HepG2 (cell line): ENCODE measurements at regions not wholly inside any gene's neighbourhood (a gene's known extent, or its start where the extent isn't known, plus 50 kb on each side); places are given as distances from the start of the nearest gene placed in this dataset.

Source experiments
- ATAC-seq: fragments of 200-7000 bp; cut with Tn5 transposase; 3 replicates; pipeline ENCODE4 v1.9.1; 2020; ENCODE audit warnings: mild to moderate bottlenecking, moderate library complexity
- BruUV-seq: library from RNA; stranded (reverse); fragments of 400-500 nt; replicated peaks from 2 replicates; lab custom pipeline; 2021; lab: Mats Ljungman, UMichigan
- CTCF ChIA-PET: fragments of 300-600 bp; formaldehyde crosslinking; extraction: SDS; loops from one replicate; lab custom pipeline; 2021; ENCODE audit warnings: low total read pairs, inconsistent platforms, low intra/inter-chr PET ratio; lab: Yijun Ruan, JAX
- POLR2A ChIA-PET: fragments of 350-600 bp; sonication (Branson Sonifier 250); formaldehyde crosslinking; loops from one replicate; lab custom pipeline; 2020; ENCODE audit warnings: antibody characterized with exemption, inconsistent platforms; lab: Yijun Ruan, JAX
- DNase-seq: peaks from one replicate; pipeline ENCODE4 v3.0.0-alpha.2; 2015; ENCODE audit warnings: low spot score
- FAIRE-seq: peaks from 3 replicates; lab custom pipeline; 2011; peaks lifted over from hg19 to GRCh38; lab: Jason Lieb, UNC
- H2AFZ ChIP-seq: one replicate; pipeline ENCODE4 v1.6.1; 2011; ENCODE audit warnings: low read length, inconsistent platforms
- H3K27ac ChIP-seq: fragments of 300-600 bp; 3 replicates; pipeline ENCODE4 v1.8.0; 2011; ENCODE audit warnings: mixed run types, mild to moderate bottlenecking, mixed read lengths, low read length, inconsistent platforms; ENCODE audit not compliant: insufficient read depth; ENCODE audit errors: extremely low read length
- H3K27me3 ChIP-seq, 2 experiments: fragments of 200-600 bp in 1 of 2; 2 replicates in 1 of 2; 3 replicates in 1 of 2; pipeline versions ENCODE4 v1.6.0 to v1.8.0; 2011; ENCODE audit warnings: low read length in 2 of 2, mild to moderate bottlenecking in 2 of 2, moderate library complexity in 2 of 2, inconsistent platforms in 1 of 2; ENCODE audit not compliant: insufficient read depth in 2 of 2, control insufficient read depth in 1 of 2
- H3K36me3 ChIP-seq, 2 experiments: fragments of 200-600 bp in 1 of 2; replicated peaks in 1 of 2; 2 replicates in 1 of 2; 3 replicates in 1 of 2; pipeline versions ENCODE4 v1.5.1 to v1.8.0; 2011; ENCODE audit warnings: low read length in 2 of 2, inconsistent platforms in 1 of 2; ENCODE audit not compliant: insufficient read depth in 2 of 2, control insufficient read depth in 1 of 2
- H3K4me1 ChIP-seq: 2 replicates; pipeline ENCODE4 v1.5.1; 2012; ENCODE audit warnings: low read length, inconsistent platforms; ENCODE audit not compliant: insufficient read depth
- H3K4me2 ChIP-seq: 2 replicates; pipeline ENCODE4 v1.6.0; 2011; ENCODE audit warnings: low read depth, low read length, inconsistent platforms
- H3K4me3 ChIP-seq, 3 experiments: fragments of 200-600 bp in 1 of 3; sonication (generic), shearing (Covaris generic) in 1 of 3; replicated peaks in 1 of 3; 2 replicates each; pipeline ENCODE4 v1.5.1; 2011 to 2016; ENCODE audit warnings: low read length in 3 of 3, inconsistent platforms in 2 of 3, low read depth in 2 of 3, mild to moderate bottlenecking in 2 of 3, control low read depth in 1 of 3, mixed read lengths in 1 of 3; ENCODE audit not compliant: insufficient read depth in 1 of 3
- H3K79me2 ChIP-seq: one replicate; pipeline ENCODE4 v1.6.1; 2011; ENCODE audit warnings: low read length, inconsistent platforms; ENCODE audit not compliant: insufficient read depth
- H3K9ac ChIP-seq: 2 replicates; pipeline ENCODE4 v1.6.0; 2011; ENCODE audit warnings: mild to moderate bottlenecking, low read depth, low read length, inconsistent platforms; ENCODE audit not compliant: insufficient read depth
- H3K9me3 ChIP-seq: 2 replicates; pipeline ENCODE4 v1.5.1; 2012; ENCODE audit warnings: mild to moderate bottlenecking, low read length
- H4K20me1 ChIP-seq: 2 replicates; pipeline ENCODE4 v1.6.0; 2011; ENCODE audit warnings: inconsistent platforms, mild to moderate bottlenecking, low read length, moderate library complexity; ENCODE audit not compliant: insufficient read depth
- GATAD1 ChIP-seq: IDR thresholded peaks from 2 replicates; pipeline ENCODE4 v1.6.1; 2016; ENCODE audit warnings: missing genetic modification reagents, missing compliant biosample characterization
- GTF3A ChIP-seq: sonication (generic); formaldehyde crosslinking; conservative IDR thresholded peaks from 2 replicates; pipeline ENCODE4 v1.4.0; 2020; ENCODE audit warnings: mild to moderate bottlenecking, missing genetic modification reagents
- HDAC2 ChIP-seq: sonication (generic); formaldehyde crosslinking; IDR thresholded peaks from 2 replicates; pipeline ENCODE4 v1.4.0; 2020; ENCODE audit warnings: missing genetic modification reagents
- KLF12 ChIP-seq: sonication (generic); formaldehyde crosslinking; IDR thresholded peaks from 2 replicates; pipeline ENCODE4 v1.4.0; 2020; ENCODE audit warnings: missing genetic modification reagents, borderline replicate concordance
- MTF1 ChIP-seq: sonication (generic); formaldehyde crosslinking; IDR thresholded peaks from 2 replicates; pipeline ENCODE4 v1.5.0; 2020; ENCODE audit warnings: missing genetic modification reagents
- NONO ChIP-seq, 2 experiments: fragments of 450-650 bp in 1 of 2; sonication (generic) in 1 of 2; formaldehyde crosslinking in 1 of 2; IDR thresholded peaks in 1 of 2; conservative IDR thresholded peaks in 1 of 2; 2 replicates each; pipeline versions ENCODE4 v1.6.1 to v1.8.0; 2017 to 2022; ENCODE audit warnings: mild to moderate bottlenecking in 1 of 2, missing genetic modification reagents in 1 of 2, moderate library complexity in 1 of 2
- SOX5 ChIP-seq: IDR thresholded peaks from 2 replicates; pipeline ENCODE4 v1.6.1; 2016; ENCODE audit warnings: borderline replicate concordance
- SRSF1 ChIP-seq: fragments of 200-400 bp; formaldehyde crosslinking; optimal IDR thresholded peaks from 2 replicates; pipeline ENCODE3; 2017; ENCODE audit warnings: mild to moderate bottlenecking, low read depth, low read length, moderate library complexity
- YEATS2 ChIP-seq: sonication (generic); formaldehyde crosslinking; IDR thresholded peaks from 2 replicates; pipeline ENCODE4 v1.4.0; 2020; ENCODE audit warnings: missing genetic modification reagents, borderline replicate concordance
- ZNF232 ChIP-seq: sonication (generic); formaldehyde crosslinking; IDR thresholded peaks from 2 replicates; pipeline ENCODE4 v1.4.0; 2020; ENCODE audit warnings: missing genetic modification reagents, borderline replicate concordance
- ZNF788 ChIP-seq: sonication (generic); formaldehyde crosslinking; IDR thresholded peaks from 2 replicates; pipeline ENCODE4 v1.5.0; 2020; ENCODE audit warnings: mild to moderate bottlenecking, missing genetic modification reagents, borderline replicate concordance
- WGBS: methylation state at CpG from one replicate; pipeline ENCODE4 v1.1.6; 2017; ENCODE audit warnings: low lambda C conversion rate; 5-methylcytosine and 5-hydroxymethylcytosine counted together
- in situ Hi-C: cut with HindIII; loops from 2 replicates; pipeline ENCODE4 v1.10.0; 2017; ENCODE audit warnings: low pct_unique_long_range_greater_than_20kb; ENCODE audit not compliant: extremely low pct_ligation_motif_present
- intact Hi-C: fragments of 100-400 bp; cut with micrococcal nuclease; formaldehyde crosslinking; loops from one replicate; pipeline ENCODE4 v1.10.0; 2022; ENCODE audit not compliant: unreplicated experiment
- TF ChIP-seq, protein P1 (sequence below): sonication (generic); formaldehyde crosslinking; IDR thresholded peaks from 2 replicates; pipeline ENCODE4 v1.5.0; 2020; ENCODE audit warnings: mild to moderate bottlenecking, low read depth, missing genetic modification reagents, borderline replicate concordance
- TF ChIP-seq, protein P2 (sequence below): sonication (generic); formaldehyde crosslinking; IDR thresholded peaks from 2 replicates; pipeline ENCODE4 v1.4.0; 2020; ENCODE audit warnings: missing genetic modification reagents, borderline replicate concordance
- TF ChIP-seq, protein P3 (sequence below): sonication (generic); formaldehyde crosslinking; conservative IDR thresholded peaks from 2 replicates; pipeline ENCODE4 v1.8.0; 2022; ENCODE audit warnings: low read depth, missing genetic modification reagents

DNA sequence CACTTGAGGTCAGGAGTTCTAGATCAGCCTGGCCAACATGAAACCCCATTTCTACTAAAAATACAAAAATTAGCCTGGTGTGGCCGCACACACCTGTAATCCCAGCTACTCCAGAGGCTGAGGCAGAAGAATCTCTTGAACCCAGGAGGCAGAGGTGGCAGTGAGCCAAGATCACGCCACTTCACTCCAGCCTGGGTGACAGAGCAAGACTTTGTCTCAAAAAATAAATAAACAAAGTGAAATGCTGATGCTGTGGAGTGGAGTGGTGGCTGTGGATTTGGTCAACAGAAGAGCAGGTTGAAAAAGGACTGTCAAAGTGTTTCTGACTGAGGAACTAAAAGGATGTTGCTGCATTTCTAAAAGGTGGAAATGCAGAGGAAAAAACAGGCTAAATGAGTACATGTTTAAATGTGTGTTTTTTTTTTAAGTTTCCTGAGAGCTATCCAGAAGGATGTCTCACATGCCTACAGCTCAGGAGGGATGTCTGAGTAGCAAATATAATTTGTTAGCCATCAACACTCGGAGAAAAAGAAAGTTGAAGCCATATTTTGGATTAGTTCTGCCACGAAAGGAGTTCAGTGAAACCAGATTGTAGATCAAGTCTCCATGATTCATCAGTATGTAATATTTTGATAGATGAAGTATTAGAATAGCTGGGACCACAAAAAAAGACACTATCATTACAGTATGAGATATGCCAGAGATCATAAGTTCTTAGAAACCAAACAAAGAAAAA, 621.1 kb upstream of the ADGRB3 start:
- Histone ChIP-seq H3K9ac (no peak overlapping the region), H3K27me3 (no peaks in the 10 kb centered on the region), H3K79me2 (no peaks in the 10 kb centered on the region), H3K9me3 (no peaks in the 10 kb centered on the region), H3K4me3 (no peak overlapping the region), H3K4me2 (no peak overlapping the region), H3K4me1 (no peaks in the 10 kb centered on the region), H2AFZ (no peak overlapping the region), H3K27ac (no peak overlapping the region), H4K20me1 (no peaks in the 10 kb centered on the region), H3K36me3 (no peaks in the 10 kb centered on the region)
- no peak for FAIRE-seq
- WGBS = 2% methylated on average over 4 of the region's 4 CpGs
- TF ChIP-seq HDAC2 (CRISPR knock-in tag) (no peak), MTF1 (CRISPR knock-in tag) (no peak), SRSF1 (no peak), GTF3A (CRISPR knock-in tag) (no peak), KLF12 (CRISPR knock-in tag) (no peak), ZNF788 (CRISPR knock-in tag) (no peak), GATAD1 (CRISPR knock-in tag) (no peak)
- TF ChIP-seq, protein P1, sequence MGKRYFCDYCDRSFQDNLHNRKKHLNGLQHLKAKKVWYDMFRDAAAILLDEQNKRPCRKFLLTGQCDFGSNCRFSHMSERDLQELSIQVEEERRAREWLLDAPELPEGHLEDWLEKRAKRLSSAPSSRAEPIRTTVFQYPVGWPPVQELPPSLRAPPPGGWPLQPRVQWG (CRISPR knock-in tag) = no peak
- CTCF ChIA-PET = no interaction called here
- ATAC-seq = no peak
- no TSS peak for BruUV-seq
- DNase-seq = no peak
- in situ Hi-C loops = no loop called here
- POLR2A ChIA-PET = no interaction called here
- intact Hi-C loops = no loop called here

DNA sequence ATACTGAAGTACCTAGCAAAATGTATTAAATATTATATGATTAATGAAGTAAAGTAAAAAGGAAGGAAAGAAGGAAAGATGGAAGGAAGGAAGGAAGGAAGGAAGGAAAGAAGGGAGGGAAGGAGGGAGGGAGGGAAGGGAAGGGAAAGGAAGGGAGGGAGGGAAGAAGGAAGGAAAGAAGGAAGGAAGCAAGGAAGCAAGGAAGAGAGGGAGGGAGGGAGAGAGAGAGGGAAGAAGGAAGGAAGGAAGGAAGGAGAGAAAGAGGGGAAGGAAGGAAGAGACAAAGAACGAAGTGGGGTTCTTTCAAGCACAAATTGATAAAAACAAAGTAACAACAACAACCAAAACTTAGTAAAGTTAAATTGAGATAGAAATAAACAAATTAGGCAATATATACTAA, 622.3 kb upstream of the ADGRB3 start:
- CTCF ChIA-PET = no interaction called here
- WGBS = 2% methylated on average over 1 of the region's 1 CpG
- TF ChIP-seq, protein P2, sequence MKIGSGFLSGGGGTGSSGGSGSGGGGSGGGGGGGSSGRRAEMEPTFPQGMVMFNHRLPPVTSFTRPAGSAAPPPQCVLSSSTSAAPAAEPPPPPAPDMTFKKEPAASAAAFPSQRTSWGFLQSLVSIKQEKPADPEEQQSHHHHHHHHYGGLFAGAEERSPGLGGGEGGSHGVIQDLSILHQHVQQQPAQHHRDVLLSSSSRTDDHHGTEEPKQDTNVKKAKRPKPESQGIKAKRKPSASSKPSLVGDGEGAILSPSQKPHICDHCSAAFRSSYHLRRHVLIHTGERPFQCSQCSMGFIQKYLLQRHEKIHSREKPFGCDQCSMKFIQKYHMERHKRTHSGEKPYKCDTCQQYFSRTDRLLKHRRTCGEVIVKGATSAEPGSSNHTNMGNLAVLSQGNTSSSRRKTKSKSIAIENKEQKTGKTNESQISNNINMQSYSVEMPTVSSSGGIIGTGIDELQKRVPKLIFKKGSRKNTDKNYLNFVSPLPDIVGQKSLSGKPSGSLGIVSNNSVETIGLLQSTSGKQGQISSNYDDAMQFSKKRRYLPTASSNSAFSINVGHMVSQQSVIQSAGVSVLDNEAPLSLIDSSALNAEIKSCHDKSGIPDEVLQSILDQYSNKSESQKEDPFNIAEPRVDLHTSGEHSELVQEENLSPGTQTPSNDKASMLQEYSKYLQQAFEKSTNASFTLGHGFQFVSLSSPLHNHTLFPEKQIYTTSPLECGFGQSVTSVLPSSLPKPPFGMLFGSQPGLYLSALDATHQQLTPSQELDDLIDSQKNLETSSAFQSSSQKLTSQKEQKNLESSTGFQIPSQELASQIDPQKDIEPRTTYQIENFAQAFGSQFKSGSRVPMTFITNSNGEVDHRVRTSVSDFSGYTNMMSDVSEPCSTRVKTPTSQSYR (CRISPR knock-in tag) = no peak
- no peak for TF ChIP-seq ZNF232
- no peak for TF ChIP-seq YEATS2 (CRISPR knock-in tag)
- no peak for TF ChIP-seq NONO (IDR thresholded peaks at IDR 0.05)
- no peak for TF ChIP-seq NONO (CRISPR knock-in tag; conservative IDR thresholded peaks at IDR 0.05)
- TF ChIP-seq GATAD1 (CRISPR knock-in tag) = no peak
- TF ChIP-seq, protein P3, sequence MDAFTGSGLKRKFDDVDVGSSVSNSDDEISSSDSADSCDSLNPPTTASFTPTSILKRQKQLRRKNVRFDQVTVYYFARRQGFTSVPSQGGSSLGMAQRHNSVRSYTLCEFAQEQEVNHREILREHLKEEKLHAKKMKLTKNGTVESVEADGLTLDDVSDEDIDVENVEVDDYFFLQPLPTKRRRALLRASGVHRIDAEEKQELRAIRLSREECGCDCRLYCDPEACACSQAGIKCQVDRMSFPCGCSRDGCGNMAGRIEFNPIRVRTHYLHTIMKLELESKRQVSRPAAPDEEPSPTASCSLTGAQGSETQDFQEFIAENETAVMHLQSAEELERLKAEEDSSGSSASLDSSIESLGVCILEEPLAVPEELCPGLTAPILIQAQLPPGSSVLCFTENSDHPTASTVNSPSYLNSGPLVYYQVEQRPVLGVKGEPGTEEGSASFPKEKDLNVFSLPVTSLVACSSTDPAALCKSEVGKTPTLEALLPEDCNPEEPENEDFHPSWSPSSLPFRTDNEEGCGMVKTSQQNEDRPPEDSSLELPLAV (CRISPR knock-in tag) = no peak
- TF ChIP-seq SOX5 (CRISPR knock-in tag) = no peak

More for the DNA sequence above, 622.3 kb upstream of the ADGRB3 start:
- no peak for FAIRE-seq
- H3K27ac ChIP-seq = no peak overlapping the region
- no peaks in the 10 kb centered on the region for H3K27me3 ChIP-seq
- H3K9ac ChIP-seq = no peak overlapping the region
- no peak for ATAC-seq
- in situ Hi-C loops = no loop called here
- intact Hi-C loops = no loop called here
- no peaks in the 10 kb centered on the region for H3K79me2 ChIP-seq
- no peaks in the 10 kb centered on the region for H3K4me1 ChIP-seq
- DNase-seq = no peak
- no peaks in the 10 kb centered on the region for H3K36me3 ChIP-seq
- no peak overlapping the region for H3K4me2 ChIP-seq
- BruUV-seq = no TSS peak
- no peaks in the 10 kb centered on the region for H3K9me3 ChIP-seq
- no peak overlapping the region for H2AFZ ChIP-seq
- POLR2A ChIA-PET = no interaction called here
- no peaks in the 10 kb centered on the region for H4K20me1 ChIP-seq
- no peak overlapping the region for H3K4me3 ChIP-seq
